Activated naive CD8-positive, alpha-beta T cell treated with anti-CD3 and anti-CD28 coated beads, Interleukin-2, amount 10 ng/mL, durations not matched to agents 7 days and 5 days (primary cell): ENCODE measurements at regions not wholly inside any gene's neighbourhood (a gene's known extent, or its start where the extent isn't known, plus 50 kb on each side); places are given as distances from the start of the nearest gene placed in this dataset.

Experiments used
- ATAC-seq: fragments of 150-1000 bp; cut with Tn5 transposase; one replicate; pipeline ENCODE4 v1.10.0; 2021; ENCODE audit warnings: low read depth, moderate library complexity
- POLR2A ChIA-PET: fragments of 350-600 bp; sonication (Branson Sonifier 250); formaldehyde crosslinking; loops from one replicate; lab custom pipeline; 2021; ENCODE audit warnings: antibody characterized with exemption; lab: Charles Lee
- DNase-seq: peaks from one replicate; pipeline ENCODE4 v3.0.0; 2021
- H3K27ac Mint-ChIP-seq: one replicate; pipeline ENCODE4 v1.8.0; 2022; ENCODE audit warnings: mild to moderate bottlenecking, mixed read lengths
- H3K27me3 Mint-ChIP-seq: one replicate; pipeline ENCODE4 v1.8.0; 2022; ENCODE audit warnings: mild to moderate bottlenecking, moderate library complexity, mixed read lengths
- H3K36me3 Mint-ChIP-seq: one replicate; pipeline ENCODE4 v1.8.0; 2021; ENCODE audit warnings: mild to moderate bottlenecking, mixed read lengths
- H3K4me1 Mint-ChIP-seq: one replicate; pipeline ENCODE4 v1.8.0; 2021; ENCODE audit warnings: mixed read lengths
- H3K4me3 Mint-ChIP-seq: one replicate; pipeline ENCODE4 v1.8.0; 2022; ENCODE audit warnings: mild to moderate bottlenecking, moderate library complexity, mixed read lengths
- H3K9me3 Mint-ChIP-seq: one replicate; pipeline ENCODE4 v1.8.0; 2021; ENCODE audit warnings: mixed read lengths

- ATAC-seq, result no peak
- no peak overlapping the region for H3K27ac Mint-ChIP-seq
- H3K27me3 Mint-ChIP-seq, result no peaks in the 10 kb centered on the region
- no peaks in the 10 kb centered on the region for H3K4me1 Mint-ChIP-seq
- no peaks in the 10 kb centered on the region for H3K9me3 Mint-ChIP-seq
- H3K36me3 Mint-ChIP-seq, result no peaks in the 10 kb centered on the region
- POLR2A ChIA-PET, result no interaction called here
- no peak overlapping the region for H3K4me3 Mint-ChIP-seq
- no peak for DNase-seq
These were observed 50.6 kb upstream of the SGO1 start for GRCh38 chr3:20236603-20237002.
